GM12878 (cell line): ENCODE measurements at regions not wholly inside any gene's neighbourhood (a gene's known extent, or its start where the extent isn't known, plus 50 kb on each side); places are given as distances from the start of the nearest gene placed in this dataset.

Source experiments
- BACH1 ChIP-seq: fragments of 450-650 bp; IDR thresholded peaks from 2 replicates; pipeline ENCODE4 v1.6.1; 2017; ENCODE audit warnings: mild to moderate bottlenecking, borderline replicate concordance
- BRCA1 ChIP-seq: IDR thresholded peaks from 2 replicates; pipeline ENCODE4 v1.6.1; 2011; ENCODE audit warnings: low read depth, low read length, improper control_type of control experiment
- CBFB ChIP-seq: IDR thresholded peaks from 2 replicates; pipeline ENCODE4 v1.6.1; 2016; ENCODE audit warnings: antibody characterized with exemption, low read depth
- CHD1 ChIP-seq: IDR thresholded peaks from 2 replicates; pipeline ENCODE4 v1.6.1; 2012; ENCODE audit warnings: low read depth, low read length, improper control_type of control experiment
- ELK1 ChIP-seq: IDR thresholded peaks from 2 replicates; pipeline ENCODE4 v1.6.1; 2012; ENCODE audit warnings: low read depth, low read length, improper control_type of control experiment
- EP300 ChIP-seq, 2 experiments: fragments of 150-350 bp in 1 of 2; IDR thresholded peaks; 2 replicates each; pipeline ENCODE4 v1.6.1; 2011 to 2012; ENCODE audit warnings: low read depth in 2 of 2, low read length in 2 of 2, borderline replicate concordance in 1 of 2, improper control_type of control experiment in 1 of 2, inconsistent platforms in 1 of 2; ENCODE audit not compliant: control insufficient read depth in 1 of 2
- EZH2 ChIP-seq: IDR thresholded peaks from 2 replicates; pipeline ENCODE4 v1.6.1; 2012; ENCODE audit warnings: low read depth, mild to moderate bottlenecking, control low read depth, inconsistent platforms, low read length, borderline replicate concordance; ENCODE audit not compliant: control insufficient read depth
- MEF2B ChIP-seq: fragments of 450-650 bp; IDR thresholded peaks from 2 replicates; pipeline ENCODE4 v1.6.1; 2018; ENCODE audit warnings: mild to moderate bottlenecking, moderate library complexity; ENCODE audit not compliant: partially characterized antibody, poor library complexity, severe bottlenecking
- MYC ChIP-seq: IDR thresholded peaks from 2 replicates; pipeline ENCODE4 v1.6.1; 2011; ENCODE audit warnings: mild to moderate bottlenecking, low read length, moderate library complexity, inconsistent platforms; ENCODE audit not compliant: insufficient read depth, insufficient replicate concordance, insufficient read length, severe bottlenecking
- NFIC ChIP-seq: IDR thresholded peaks from 2 replicates; pipeline ENCODE4 v1.6.1; 2012; ENCODE audit warnings: low read depth, mild to moderate bottlenecking, inconsistent platforms, low read length, moderate library complexity
- NFYB ChIP-seq: IDR thresholded peaks from 2 replicates; pipeline ENCODE4 v1.6.1; 2011; ENCODE audit warnings: low read depth, mild to moderate bottlenecking, low read length, improper control_type of control experiment, moderate library complexity; ENCODE audit not compliant: insufficient read depth
- PAX5 ChIP-seq: IDR thresholded peaks from 2 replicates; pipeline ENCODE4 v1.6.1; 2011; ENCODE audit warnings: low read depth, low read length, borderline replicate concordance
- POLR2AphosphoS5 ChIP-seq: IDR thresholded peaks from 2 replicates; pipeline ENCODE4 v1.6.1; 2011; ENCODE audit warnings: mild to moderate bottlenecking, low read length, inconsistent platforms
- SUPT20H ChIP-seq: IDR thresholded peaks from 2 replicates; pipeline ENCODE4 v1.6.1; 2011; ENCODE audit warnings: low read depth, mild to moderate bottlenecking, low read length, moderate library complexity, borderline replicate concordance; ENCODE audit not compliant: control insufficient read depth
- ZNF622 ChIP-seq: fragments of 450-650 bp; IDR thresholded peaks from 2 replicates; pipeline ENCODE4 v1.6.1; 2017; ENCODE audit warnings: mild to moderate bottlenecking, inconsistent platforms
- TF ChIP-seq, protein P1 (sequence below): IDR thresholded peaks from 2 replicates; pipeline ENCODE4 v1.6.1; 2011; ENCODE audit warnings: borderline replicate concordance, low read depth, mild to moderate bottlenecking, moderate library complexity, mixed read lengths, low read length; ENCODE audit not compliant: insufficient read depth; ENCODE audit errors: extremely low read length
- TF ChIP-seq, protein P2 (sequence below): fragments of 450-650 bp; IDR thresholded peaks from 2 replicates; pipeline ENCODE4 v1.6.1; 2014; ENCODE audit warnings: mild to moderate bottlenecking
- TF ChIP-seq, protein P3 (sequence below): fragments of 150-350 bp; IDR thresholded peaks from 2 replicates; pipeline ENCODE4 v1.6.1; 2016; ENCODE audit warnings: low read depth, low read length

- no peak for TF ChIP-seq SUPT20H
- no peak for TF ChIP-seq ELK1
- no peak for TF ChIP-seq CBFB
- TF ChIP-seq EP300 (IDR thresholded peaks at IDR 0.05; ENCODE audit: borderline replicate concordance in 1 of 2, control insufficient read depth in 1 of 2, low read depth in 2 of 2, low read length in 2 of 2), result peak; percentile 99
- TF ChIP-seq, protein P1, sequence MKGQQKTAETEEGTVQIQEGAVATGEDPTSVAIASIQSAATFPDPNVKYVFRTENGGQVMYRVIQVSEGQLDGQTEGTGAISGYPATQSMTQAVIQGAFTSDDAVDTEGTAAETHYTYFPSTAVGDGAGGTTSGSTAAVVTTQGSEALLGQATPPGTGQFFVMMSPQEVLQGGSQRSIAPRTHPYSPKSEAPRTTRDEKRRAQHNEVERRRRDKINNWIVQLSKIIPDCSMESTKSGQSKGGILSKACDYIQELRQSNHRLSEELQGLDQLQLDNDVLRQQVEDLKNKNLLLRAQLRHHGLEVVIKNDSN, result no peak
- no peak for TF ChIP-seq MYC
- TF ChIP-seq, protein P2, sequence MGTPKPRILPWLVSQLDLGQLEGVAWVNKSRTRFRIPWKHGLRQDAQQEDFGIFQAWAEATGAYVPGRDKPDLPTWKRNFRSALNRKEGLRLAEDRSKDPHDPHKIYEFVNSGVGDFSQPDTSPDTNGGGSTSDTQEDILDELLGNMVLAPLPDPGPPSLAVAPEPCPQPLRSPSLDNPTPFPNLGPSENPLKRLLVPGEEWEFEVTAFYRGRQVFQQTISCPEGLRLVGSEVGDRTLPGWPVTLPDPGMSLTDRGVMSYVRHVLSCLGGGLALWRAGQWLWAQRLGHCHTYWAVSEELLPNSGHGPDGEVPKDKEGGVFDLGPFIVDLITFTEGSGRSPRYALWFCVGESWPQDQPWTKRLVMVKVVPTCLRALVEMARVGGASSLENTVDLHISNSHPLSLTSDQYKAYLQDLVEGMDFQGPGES, result no peak
- no peak for TF ChIP-seq ZNF622
- no peak for TF ChIP-seq POLR2AphosphoS5
- no peak for TF ChIP-seq NFYB
- TF ChIP-seq, protein P3, sequence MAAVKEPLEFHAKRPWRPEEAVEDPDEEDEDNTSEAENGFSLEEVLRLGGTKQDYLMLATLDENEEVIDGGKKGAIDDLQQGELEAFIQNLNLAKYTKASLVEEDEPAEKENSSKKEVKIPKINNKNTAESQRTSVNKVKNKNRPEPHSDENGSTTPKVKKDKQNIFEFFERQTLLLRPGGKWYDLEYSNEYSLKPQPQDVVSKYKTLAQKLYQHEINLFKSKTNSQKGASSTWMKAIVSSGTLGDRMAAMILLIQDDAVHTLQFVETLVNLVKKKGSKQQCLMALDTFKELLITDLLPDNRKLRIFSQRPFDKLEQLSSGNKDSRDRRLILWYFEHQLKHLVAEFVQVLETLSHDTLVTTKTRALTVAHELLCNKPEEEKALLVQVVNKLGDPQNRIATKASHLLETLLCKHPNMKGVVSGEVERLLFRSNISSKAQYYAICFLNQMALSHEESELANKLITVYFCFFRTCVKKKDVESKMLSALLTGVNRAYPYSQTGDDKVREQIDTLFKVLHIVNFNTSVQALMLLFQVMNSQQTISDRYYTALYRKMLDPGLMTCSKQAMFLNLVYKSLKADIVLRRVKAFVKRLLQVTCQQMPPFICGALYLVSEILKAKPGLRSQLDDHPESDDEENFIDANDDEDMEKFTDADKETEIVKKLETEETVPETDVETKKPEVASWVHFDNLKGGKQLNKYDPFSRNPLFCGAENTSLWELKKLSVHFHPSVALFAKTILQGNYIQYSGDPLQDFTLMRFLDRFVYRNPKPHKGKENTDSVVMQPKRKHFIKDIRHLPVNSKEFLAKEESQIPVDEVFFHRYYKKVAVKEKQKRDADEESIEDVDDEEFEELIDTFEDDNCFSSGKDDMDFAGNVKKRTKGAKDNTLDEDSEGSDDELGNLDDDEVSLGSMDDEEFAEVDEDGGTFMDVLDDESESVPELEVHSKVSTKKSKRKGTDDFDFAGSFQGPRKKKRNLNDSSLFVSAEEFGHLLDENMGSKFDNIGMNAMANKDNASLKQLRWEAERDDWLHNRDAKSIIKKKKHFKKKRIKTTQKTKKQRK, result no peak
- no peak for TF ChIP-seq CHD1
- peak; percentile 98 for TF ChIP-seq BACH1
- TF ChIP-seq NFIC, result peak; percentile 97
- TF ChIP-seq MEF2B, result peak; percentile 89
- TF ChIP-seq EZH2, result 0 out of 2 replicates have a peak, but pooled peaks have one; percentile 58
- TF ChIP-seq PAX5, result peak; percentile 93
- TF ChIP-seq BRCA1, result no peak
These were observed 434.6 kb upstream of the RGS6 start (continued) for GRCh38 chr14:71497645-71498086.
